D721Med (cell line): ENCODE measurements at regions not wholly inside any gene's neighbourhood (a gene's known extent, or its start where the extent isn't known, plus 50 kb on each side); places are given as distances from the start of the nearest gene placed in this dataset.

Experiments used
- DNase-seq: peaks from one replicate; pipeline ENCODE4 v3.0.0; 2011; ENCODE audit warnings: low spot score; ENCODE audit not compliant: insufficient read length
- FAIRE-seq: peaks from 2 replicates; lab custom pipeline; 2011; peaks lifted over from hg19 to GRCh38; lab: Jason Lieb, UNC
- CTCF ChIP-seq: IDR thresholded peaks from 2 replicates; pipeline ENCODE4 v1.5.1; 2012; ENCODE audit warnings: mild to moderate bottlenecking, control low read depth; ENCODE audit not compliant: insufficient read depth; ENCODE audit errors: missing control alignments

GRCh38 chr6:133055441-133055966, 185.7 kb upstream of the EYA4 start:
- DNase-seq, result no peak
- TF ChIP-seq CTCF, result no peak
- FAIRE-seq, result no peak

- no peak for TF ChIP-seq CTCF
- FAIRE-seq (no peak), DNase-seq (no peak)
These were observed 183.8 kb upstream of the EYA4 start for GRCh38 chr6:133057352-133057751.

- FAIRE-seq (no peak), DNase-seq (no peak)
- no peak for TF ChIP-seq CTCF
These were observed 179.1 kb upstream of the EYA4 start for GRCh38 chr6:133062077-133062476.

- FAIRE-seq, result no peak
- no peak for DNase-seq
- no peak for TF ChIP-seq CTCF
These were observed 178.4 kb upstream of the EYA4 start for GRCh38 chr6:133062696-133063306.

- FAIRE-seq, result no peak
- DNase-seq, result no peak
- TF ChIP-seq CTCF, result no peak
These were observed 173.2 kb upstream of the EYA4 start for GRCh38 chr6:133067960-133068359.

- DNase-seq, result no peak
These were observed 170.6 kb upstream of the EYA4 start for GRCh38 chr6:133070410-133071043.

More at GRCh38 chr6:133070410-133071043, 170.6 kb upstream of the EYA4 start:
- TF ChIP-seq CTCF, result no peak
- FAIRE-seq, result no peak
